PC-3 (cell line): ENCODE measurements at regions not wholly inside any gene's neighbourhood (a gene's known extent, or its start where the extent isn't known, plus 50 kb on each side); places are given as distances from the start of the nearest gene placed in this dataset.

Experiments
- ATAC-seq: fragments of 200-7000 bp; cut with Tn5 transposase; 2 replicates; pipeline ENCODE4 v1.9.1; 2020; ENCODE audit warnings: mild to moderate bottlenecking, moderate library complexity
- BruUV-seq: library from RNA; stranded (reverse); fragments of 400-500 nt; replicated peaks from 2 replicates; lab custom pipeline; 2021; lab: Mats Ljungman, UMichigan
- CTCF ChIA-PET: fragments of 300-600 bp; sonication (Branson Sonifier 250); formaldehyde crosslinking; loops from one replicate; lab custom pipeline; 2022; ENCODE audit warnings: antibody characterized with exemption; lab: Charles Lee
- POLR2A ChIA-PET: fragments of 300-600 bp; sonication (Branson Sonifier 250); formaldehyde crosslinking; loops from one replicate; lab custom pipeline; 2022; ENCODE audit warnings: antibody characterized with exemption; ENCODE audit not compliant: unreplicated experiment; lab: Charles Lee
- DNase-seq: peaks from one replicate; pipeline ENCODE4 v3.0.0-alpha.2; 2015
- H2AFZ ChIP-seq: fragments of 300-600 bp; sonication (generic); 2 replicates; pipeline ENCODE4 v1.6.0; 2016; ENCODE audit warnings: antibody characterized with exemption, low read length
- H3F3A ChIP-seq: fragments of 300-600 bp; sonication (generic); one replicate; pipeline ENCODE4 v1.6.0; 2017; ENCODE audit warnings: antibody characterized with exemption, low read length, control low read depth, mild to moderate bottlenecking; ENCODE audit not compliant: unreplicated experiment
- H3K27ac ChIP-seq: fragments of 300-600 bp; sonication (generic); 2 replicates; pipeline ENCODE4 v1.5.1; 2016; ENCODE audit warnings: mild to moderate bottlenecking, low read length
- H3K27me3 ChIP-seq: fragments of 300-600 bp; sonication (generic); 2 replicates; pipeline ENCODE4 v1.6.1; 2016; ENCODE audit warnings: low read length, mixed read lengths
- H3K36me3 ChIP-seq: fragments of 300-600 bp; sonication (generic); 2 replicates; pipeline ENCODE4 v1.6.1; 2016; ENCODE audit warnings: low read depth, mixed run types, low read length, mixed read lengths
- H3K4me1 ChIP-seq: fragments of 300-600 bp; sonication (generic); 2 replicates; pipeline ENCODE4 v1.5.1; 2016; ENCODE audit warnings: low read length; ENCODE audit not compliant: insufficient read depth
- H3K4me2 ChIP-seq: fragments of 300-600 bp; sonication (generic); 2 replicates; pipeline ENCODE4 v1.6.0; 2016; ENCODE audit warnings: low read length
- H3K4me3 ChIP-seq: fragments of 300-600 bp; sonication (generic); 2 replicates; pipeline ENCODE4 v1.5.1; 2016; ENCODE audit warnings: mild to moderate bottlenecking, low read length, mixed read lengths
- H3K79me2 ChIP-seq: fragments of 300-600 bp; sonication (generic); 2 replicates; pipeline ENCODE4 v1.6.1; 2017; ENCODE audit warnings: low read length, mixed read lengths
- H3K9ac ChIP-seq: fragments of 300-600 bp; sonication (generic); 2 replicates; pipeline ENCODE4 v1.6.0; 2016; ENCODE audit warnings: mild to moderate bottlenecking, low read length
- H3K9me2 ChIP-seq: fragments of 300-600 bp; sonication (generic); replicated peaks from 2 replicates; pipeline ENCODE4 v1.6.1; 2016; ENCODE audit warnings: mixed run types, low read length, mixed read lengths
- H3K9me3 ChIP-seq: fragments of 300-600 bp; sonication (generic); 2 replicates; pipeline ENCODE4 v1.6.1; 2016; ENCODE audit warnings: low read length, mixed read lengths
- H4K20me1 ChIP-seq: fragments of 300-600 bp; sonication (generic); 2 replicates; pipeline ENCODE4 v1.6.1; 2016; ENCODE audit warnings: low read length, mixed read lengths
- CTCF ChIP-seq: fragments of 300-600 bp; sonication (generic); conservative IDR thresholded peaks from 2 replicates; pipeline ENCODE4 v1.5.1; 2017; ENCODE audit warnings: antibody characterized with exemption, low read depth, mild to moderate bottlenecking, low read length
- EZH2 ChIP-seq: fragments of 300-600 bp; sonication (generic); IDR thresholded peaks from one replicate; pipeline ENCODE4 v1.6.1; 2017; ENCODE audit warnings: antibody characterized with exemption, mild to moderate bottlenecking, low read length; ENCODE audit not compliant: unreplicated experiment
- EZH2phosphoT487 ChIP-seq: fragments of 300-600 bp; sonication (generic); IDR thresholded peaks from 2 replicates; pipeline ENCODE4 v1.6.1; 2018; ENCODE audit warnings: mild to moderate bottlenecking, antibody characterized with exemption, low read length, borderline replicate concordance
- intact Hi-C: fragments of 100-400 bp; cut with micrococcal nuclease; formaldehyde crosslinking; loops from 2 replicates; pipeline ENCODE4 v1.9.0; 2023

GRCh38 chr3:80543154-80543553, 775.4 kb upstream of the ROBO1 start:
- Histone ChIP-seq H4K20me1 (no peaks in the 10 kb centered on the region), H3K36me3 (no peaks in the 10 kb centered on the region), H3K79me2 (no peaks in the 10 kb centered on the region), H3K4me3 (no peak overlapping the region), H3F3A (no peaks in the 10 kb centered on the region), H3K9me2 (no peaks in the 10 kb centered on the region), H3K4me2 (no peak overlapping the region), H3K27ac (no peak overlapping the region), H2AFZ (no peak overlapping the region), H3K4me1 (no peaks in the 10 kb centered on the region), H3K27me3 (no peaks in the 10 kb centered on the region), H3K9ac (no peak overlapping the region), H3K9me3 (no peaks in the 10 kb centered on the region)
- ATAC-seq = no peak
- TF ChIP-seq EZH2 = no peak
- intact Hi-C loops = no loop called here
- ChIA-PET POLR2A (no interaction called here), CTCF (no interaction called here)
- DNase-seq = no peak
- BruUV-seq = no TSS peak

DNA sequence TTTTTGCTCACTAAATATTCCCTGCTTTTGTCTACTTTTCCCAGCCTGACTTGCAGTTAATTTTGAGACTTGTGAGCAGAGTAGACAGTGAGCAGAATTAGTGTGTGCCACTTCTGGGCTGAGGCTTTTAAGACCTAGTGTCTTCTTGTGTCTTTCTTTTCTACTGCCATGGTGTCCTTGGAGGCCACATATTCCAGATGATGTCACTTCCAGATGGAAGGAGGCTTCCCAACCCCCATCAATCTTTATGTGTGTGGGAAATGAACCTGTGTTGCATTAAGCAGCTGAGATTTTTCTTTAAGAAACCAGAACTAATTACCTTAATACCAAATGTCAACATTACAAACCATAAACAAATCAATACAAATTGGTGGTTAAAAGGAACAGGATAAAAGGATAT, 774.7 kb upstream of the ROBO1 start:
- no peaks in the 10 kb centered on the region for H3K9me2 ChIP-seq

GRCh38 chr3:80537680-80538079, 769.9 kb upstream of the ROBO1 start:
- Histone ChIP-seq H3K27me3 (no peaks in the 10 kb centered on the region), H4K20me1 (no peaks in the 10 kb centered on the region), H3K27ac (no peak overlapping the region), H3K9me3 (no peaks in the 10 kb centered on the region), H3K4me3 (no peak overlapping the region), H3K36me3 (no peaks in the 10 kb centered on the region), H3K9me2 (no peaks in the 10 kb centered on the region), H3K4me2 (no peak overlapping the region), H2AFZ (no peak overlapping the region), H3K4me1 (no peaks in the 10 kb centered on the region), H3K79me2 (no peaks in the 10 kb centered on the region), H3K9ac (no peak overlapping the region), H3F3A (no peaks in the 10 kb centered on the region)
- intact Hi-C loops = no loop called here
- BruUV-seq = no TSS peak
- ATAC-seq (no peak), DNase-seq (no peak)
- POLR2A ChIA-PET = no interaction called here
- TF ChIP-seq CTCF = no peak
- TF ChIP-seq EZH2phosphoT487 = no peak
- no peak for TF ChIP-seq EZH2
- CTCF ChIA-PET = no interaction called here

More for the DNA sequence above, 774.7 kb upstream of the ROBO1 start:
- Histone ChIP-seq H3K4me1 (no peaks in the 10 kb centered on the region), H3K4me2 (no peak overlapping the region), H3F3A (no peaks in the 10 kb centered on the region), H3K9ac (no peak overlapping the region), H3K4me3 (no peak overlapping the region), H3K27me3 (no peaks in the 10 kb centered on the region), H4K20me1 (no peaks in the 10 kb centered on the region), H3K9me3 (no peaks in the 10 kb centered on the region), H3K79me2 (no peaks in the 10 kb centered on the region), H3K36me3 (no peaks in the 10 kb centered on the region), H2AFZ (no peak overlapping the region), H3K27ac (no peak overlapping the region)
- CTCF ChIA-PET = no interaction called here
- intact Hi-C loops = no loop called here
- no TSS peak for BruUV-seq
- TF ChIP-seq EZH2 = no peak
- TF ChIP-seq EZH2phosphoT487 = no peak
- no peak for TF ChIP-seq CTCF
- POLR2A ChIA-PET = no interaction called here
- DNase-seq = no peak
- no peak for ATAC-seq
